NCI-H774 (cell line): ENCODE measurements at regions not wholly inside any gene's neighbourhood (a gene's known extent, or its start where the extent isn't known, plus 50 kb on each side); places are given as distances from the start of the nearest gene placed in this dataset.
"Not testable (repeated sequence)": the region's sequence is repeated elsewhere in the genome, so short reads cannot be mapped to it uniquely, and the experiment has no call there.

Experiments used
- DNase-seq: peaks from one replicate; lab custom pipeline; 2025; lab: John Stamatoyannopoulos, UW

DNA sequence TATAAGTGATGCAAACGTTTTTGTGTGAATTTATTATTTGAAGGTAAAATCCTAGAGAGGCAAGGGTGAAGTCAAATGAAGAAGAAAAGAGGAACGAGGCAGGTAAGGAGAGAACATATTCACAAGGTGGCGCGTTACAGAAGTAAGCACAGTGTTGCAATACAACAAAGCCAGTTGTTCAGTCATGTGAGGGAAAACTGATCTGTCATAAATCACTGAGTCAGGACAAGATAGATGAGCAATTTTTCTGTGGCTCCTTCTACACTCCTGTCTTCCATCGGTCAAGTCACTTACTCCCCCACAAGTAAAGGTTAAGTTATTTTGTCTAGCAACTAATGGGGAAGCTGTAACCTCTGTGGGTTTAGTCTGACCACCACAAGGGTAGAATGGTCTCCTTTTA lies 203.0 kb upstream of the GK2 start:
- no peak for DNase-seq

DNA sequence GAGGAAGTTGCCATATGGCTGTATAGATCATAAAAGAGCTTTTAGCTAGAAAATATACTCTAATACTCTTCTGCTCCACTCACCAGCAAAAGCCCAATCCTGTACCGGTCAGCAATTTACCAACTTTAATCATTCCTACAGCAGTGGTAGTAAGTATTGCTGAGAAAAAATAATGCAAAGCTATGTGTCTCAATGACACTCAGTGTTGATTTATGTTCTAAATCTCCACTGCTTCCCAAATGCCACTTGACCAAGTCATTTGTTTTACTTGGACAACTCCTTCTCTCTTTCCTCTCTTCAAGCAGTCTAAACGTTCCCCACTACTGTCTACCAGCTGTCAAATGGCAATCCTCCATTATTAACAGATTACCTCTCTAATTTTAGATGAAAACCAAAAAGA lies 201.8 kb upstream of the GK2 start:
- DNase-seq = no peak

DNA sequence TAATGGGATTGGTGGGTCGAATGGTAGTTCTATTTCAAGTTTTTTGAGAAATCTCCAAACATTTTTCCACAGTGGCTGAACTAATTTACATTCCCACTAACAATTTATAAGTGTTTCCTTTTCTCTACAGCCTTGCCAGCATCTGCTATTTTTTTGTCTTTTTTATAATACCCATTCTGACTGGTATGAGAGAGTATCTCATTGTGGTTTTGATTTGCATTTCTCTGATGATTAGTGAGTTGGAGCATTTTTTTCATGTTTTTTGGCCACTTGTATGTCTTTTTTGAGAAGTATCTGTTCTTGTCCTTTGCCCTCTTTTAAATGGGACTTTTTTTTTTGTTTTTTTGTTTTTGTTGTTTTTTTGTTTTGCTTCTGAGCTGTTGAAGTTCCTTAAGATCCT lies 200.0 kb upstream of the GK2 start:
- no peak for DNase-seq

GRCh38 chr4:79604152-79604551 lies 196.1 kb upstream of the GK2 start:
- DNase-seq = no peak

DNA sequence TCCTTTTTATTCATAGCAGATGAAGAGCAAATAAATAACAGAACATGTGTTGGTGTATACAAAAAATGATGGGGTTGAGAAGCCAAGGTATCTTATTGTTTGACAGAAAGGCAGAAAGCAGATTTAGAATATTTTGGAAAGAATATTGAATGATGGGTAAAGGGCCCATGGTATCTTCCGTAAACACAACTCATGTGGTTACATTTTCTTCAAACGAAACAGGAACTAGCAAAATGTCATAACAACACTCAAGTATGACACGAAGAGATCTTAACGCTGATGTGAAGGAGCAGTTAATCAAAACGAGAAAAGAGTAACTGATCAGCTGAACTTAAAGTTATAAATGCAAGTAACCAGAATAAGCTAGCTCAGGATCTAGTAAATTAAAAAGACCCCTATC lies 195.7 kb upstream of the GK2 start:
- DNase-seq = no peak

GRCh38 chr4:79599691-79600090 lies 191.7 kb upstream of the GK2 start:
- DNase-seq = no peak

- no peak for DNase-seq
Measured at GRCh38 chr4:79598801-79599200, 190.8 kb upstream of the GK2 start.

- DNase-seq = no peak
Measured at GRCh38 chr4:79598214-79598613, 190.2 kb upstream of the GK2 start.

GRCh38 chr4:79597266-79597665 lies 189.2 kb upstream of the GK2 start:
- no peak for DNase-seq

- not testable (repeated sequence) for DNase-seq
Measured at GRCh38 chr4:79592218-79592617, 184.2 kb upstream of the GK2 start.

GRCh38 chr4:79588679-79589078 lies 180.7 kb upstream of the GK2 start:
- DNase-seq = no peak

- DNase-seq = not testable (repeated sequence)
Measured at GRCh38 chr4:79587207-79587606, 179.2 kb upstream of the GK2 start.

GRCh38 chr4:79585834-79586233 lies 177.8 kb upstream of the GK2 start:
- no peak for DNase-seq

- no peak for DNase-seq
Measured at GRCh38 chr4:79585330-79585729, 177.3 kb upstream of the GK2 start.

GRCh38 chr4:79584902-79585301 lies 176.9 kb upstream of the GK2 start:
- no peak for DNase-seq

DNA sequence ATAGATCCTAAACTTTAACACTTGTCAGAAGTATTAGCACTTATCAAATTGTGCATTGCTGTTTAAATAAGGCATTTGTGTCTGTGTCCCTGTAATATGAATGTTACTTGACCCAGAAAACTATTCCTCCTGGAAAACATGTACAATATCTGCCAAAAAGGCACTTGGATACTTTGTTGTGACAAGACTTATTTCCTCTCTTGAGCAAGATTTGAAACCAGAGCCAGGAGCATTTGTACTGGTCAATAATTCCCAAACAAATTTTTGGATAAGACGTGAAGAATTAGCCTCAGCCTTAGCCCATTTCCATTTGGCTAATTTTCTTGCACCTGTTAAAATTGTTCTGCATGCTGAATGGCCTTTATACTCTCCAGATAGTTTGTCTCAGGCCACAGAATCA lies 176.3 kb upstream of the GK2 start:
- DNase-seq = no peak

- DNase-seq = no peak
Measured at GRCh38 chr4:79578606-79579005, 170.6 kb upstream of the GK2 start.

DNA sequence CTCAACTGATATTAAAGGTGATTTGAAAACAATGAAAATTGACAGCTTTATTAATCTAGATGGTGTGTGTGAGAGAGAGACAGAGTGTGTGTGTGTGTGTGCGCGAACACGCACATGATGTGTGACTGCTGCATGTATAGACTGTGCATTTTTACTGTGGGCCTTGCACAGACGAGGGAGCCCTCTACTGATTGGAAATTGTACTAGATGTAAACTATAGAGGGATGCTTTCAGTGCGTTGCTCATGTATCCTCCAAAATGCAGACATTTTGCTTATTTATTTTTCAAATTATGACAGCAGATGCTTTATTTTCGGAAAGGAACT lies 168.4 kb upstream of the GK2 start:
- no peak for DNase-seq

DNA sequence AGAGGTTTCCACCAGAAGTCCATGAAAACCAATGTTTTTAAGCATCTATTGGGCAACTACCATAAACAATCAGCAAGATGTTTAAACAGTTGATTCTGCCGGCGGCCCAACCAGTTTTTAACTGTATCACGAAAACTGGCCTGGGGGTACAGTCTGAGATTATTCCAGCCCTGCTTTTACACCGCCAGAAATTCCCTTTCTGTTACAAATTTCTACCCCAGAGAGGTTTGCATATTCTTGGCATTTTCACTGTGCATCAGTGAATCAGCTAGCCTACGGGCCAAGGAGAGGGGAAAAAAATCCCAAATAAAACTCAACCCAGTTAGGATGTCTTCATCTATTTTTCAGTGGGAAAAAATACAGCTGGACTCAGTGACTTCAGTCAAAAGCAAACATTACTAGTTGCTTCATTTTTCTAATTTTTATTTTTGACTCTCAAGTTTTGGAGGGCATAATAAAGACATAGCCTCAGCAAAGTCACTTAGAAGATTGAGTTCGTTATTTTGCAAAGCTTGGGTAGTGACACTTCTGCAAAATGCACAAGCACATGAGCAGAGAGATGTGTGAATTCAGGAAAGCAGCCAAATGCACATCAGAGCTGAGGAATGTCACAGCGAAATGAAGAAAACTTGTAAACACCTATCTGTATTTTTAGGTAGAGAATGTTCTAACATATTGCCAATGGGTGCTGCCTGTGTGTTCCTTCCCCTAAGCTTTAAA lies 167.8 kb upstream of the GK2 start:
- no peak for DNase-seq

DNA sequence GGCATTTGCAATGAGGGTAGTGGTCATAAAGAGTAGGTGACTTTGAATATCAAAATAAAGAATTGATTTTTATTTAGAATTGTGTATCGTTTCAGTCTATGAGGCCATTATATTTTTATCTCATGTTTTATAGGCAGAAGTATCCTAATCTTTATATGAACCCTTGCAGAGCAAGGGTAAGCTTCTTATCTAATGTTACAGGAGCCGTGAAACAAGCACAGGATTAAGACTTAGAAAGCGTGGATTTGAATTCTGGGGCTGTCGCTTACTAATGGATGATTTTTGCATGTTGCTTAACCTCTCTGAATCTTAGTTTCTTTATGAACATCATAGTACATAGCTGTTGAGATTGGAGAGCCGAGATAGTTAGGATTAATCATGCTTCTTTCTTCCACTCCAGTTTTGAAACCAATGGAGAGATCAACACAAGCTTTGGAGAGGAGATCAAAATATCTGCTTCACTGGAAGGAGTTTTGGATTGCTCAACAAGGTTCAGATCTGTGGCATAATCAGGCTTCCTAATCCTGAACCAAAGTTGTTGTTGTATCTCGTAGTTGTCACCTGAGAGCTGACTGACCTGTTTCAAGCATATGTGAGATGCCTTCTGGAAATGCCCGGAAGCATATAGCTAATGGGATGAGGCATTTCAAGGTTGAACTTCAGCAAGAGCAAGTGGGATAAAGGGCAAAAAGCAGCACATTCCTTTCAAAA lies 166.9 kb upstream of the GK2 start:
- no peak for DNase-seq

DNA sequence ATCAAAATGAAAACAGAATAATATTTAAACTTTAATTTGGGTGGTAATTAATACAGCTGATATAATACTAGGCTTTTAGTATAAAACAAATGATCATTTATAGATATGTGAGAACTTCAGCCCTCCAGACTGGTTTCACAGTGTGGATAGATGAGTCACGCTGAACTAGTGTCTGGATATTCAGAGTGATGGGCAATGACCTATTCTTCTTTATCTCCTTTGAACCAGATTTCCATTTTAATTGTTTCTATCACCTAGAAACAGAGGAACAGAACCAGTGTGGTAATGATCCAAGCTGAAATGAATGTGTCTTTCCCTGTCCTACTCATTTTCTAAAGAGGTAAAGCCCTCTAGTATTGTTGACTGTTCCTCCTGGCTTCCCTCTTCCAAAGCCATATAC lies 155.2 kb upstream of the GK2 start:
- no peak for DNase-seq

- no peak for DNase-seq
Measured at GRCh38 chr4:79561751-79562150, 153.7 kb upstream of the GK2 start.

- DNase-seq = not testable (repeated sequence)
Measured at GRCh38 chr4:79559398-79559797, 151.4 kb upstream of the GK2 start.

- DNase-seq = no peak
Measured at GRCh38 chr4:79552311-79552710, 144.3 kb upstream of the GK2 start.
